ENCODE measurements at regions not wholly inside any gene's neighbourhood (a gene's known extent, or its start where the extent isn't known, plus 50 kb on each side); places are given as distances from the start of the nearest gene placed in this dataset.

GRCh38 chr4:125421547-125421946 lies 106.8 kb downstream of the FAT4 start:
- H3K27me3 ChIP-seq (replicated peaks in 1 of 4; ENCODE audit: control extremely low read depth in 1 of 4, control insufficient read depth in 3 of 4, insufficient read depth in 4 of 4, low read length in 3 of 4), result no peaks in the 10 kb centered on the region
- no peak overlapping the region for H3K27ac ChIP-seq (ENCODE audit: low read length in 2 of 2)
- ATAC-seq (ENCODE audit: low read depth), result no peak
- H3K4me1 ChIP-seq (ENCODE audit: control insufficient read depth in 2 of 2, insufficient read depth in 2 of 2, low read length in 2 of 2), result no peaks in the 10 kb centered on the region
- WGBS (ENCODE audit: insufficient coverage), result no CpG with 5 or more reads among the region's 1 CpG
- no peaks in the 10 kb centered on the region for H3K4me1 Mint-ChIP-seq
- DNase-seq, result no peak
- H3K9ac ChIP-seq (ENCODE audit: low read length), result no peak overlapping the region
- H3K4me2 ChIP-seq (replicated peaks; ENCODE audit: low read depth, low read length, poor library complexity, severe bottlenecking), result no peak overlapping the region
- H3K9me3 ChIP-seq (ENCODE audit: control extremely low read depth in 1 of 3, control insufficient read depth in 2 of 3, insufficient read depth in 1 of 3, low read length in 2 of 3), result peaks cover 0 to 6% (median 1%) of the 10 kb centered on the region in 3 donors
- H3K27me3 Mint-ChIP-seq, result no peaks in the 10 kb centered on the region
- POLR2A ChIA-PET, result no interaction called here
- H4K20me1 ChIP-seq (ENCODE audit: control insufficient read depth, insufficient read depth, low read length, poor library complexity, severe bottlenecking), result no peaks in the 10 kb centered on the region
- CTCF ChIA-PET, result no interaction called here
- H3K4me3 Mint-ChIP-seq, result no peak overlapping the region
- no peak overlapping the region for H3K27ac Mint-ChIP-seq
- no peak overlapping the region for H3K4me3 ChIP-seq (ENCODE audit: control extremely low read depth in 1 of 5, extremely low read depth in 1 of 5, insufficient read depth in 1 of 5, low read depth in 2 of 5, low read length in 4 of 5)
- TF ChIP-seq EZH2 (IDR thresholded peaks at IDR 0.05; ENCODE audit: borderline replicate concordance, insufficient read depth, low read depth, low read length, poor library complexity, severe bottlenecking), result no peak
- TF ChIP-seq, protein P1, sequence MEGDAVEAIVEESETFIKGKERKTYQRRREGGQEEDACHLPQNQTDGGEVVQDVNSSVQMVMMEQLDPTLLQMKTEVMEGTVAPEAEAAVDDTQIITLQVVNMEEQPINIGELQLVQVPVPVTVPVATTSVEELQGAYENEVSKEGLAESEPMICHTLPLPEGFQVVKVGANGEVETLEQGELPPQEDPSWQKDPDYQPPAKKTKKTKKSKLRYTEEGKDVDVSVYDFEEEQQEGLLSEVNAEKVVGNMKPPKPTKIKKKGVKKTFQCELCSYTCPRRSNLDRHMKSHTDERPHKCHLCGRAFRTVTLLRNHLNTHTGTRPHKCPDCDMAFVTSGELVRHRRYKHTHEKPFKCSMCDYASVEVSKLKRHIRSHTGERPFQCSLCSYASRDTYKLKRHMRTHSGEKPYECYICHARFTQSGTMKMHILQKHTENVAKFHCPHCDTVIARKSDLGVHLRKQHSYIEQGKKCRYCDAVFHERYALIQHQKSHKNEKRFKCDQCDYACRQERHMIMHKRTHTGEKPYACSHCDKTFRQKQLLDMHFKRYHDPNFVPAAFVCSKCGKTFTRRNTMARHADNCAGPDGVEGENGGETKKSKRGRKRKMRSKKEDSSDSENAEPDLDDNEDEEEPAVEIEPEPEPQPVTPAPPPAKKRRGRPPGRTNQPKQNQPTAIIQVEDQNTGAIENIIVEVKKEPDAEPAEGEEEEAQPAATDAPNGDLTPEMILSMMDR (IDR thresholded peaks at IDR 0.05), result no peak
- intact Hi-C loops (cut with micrococcal nuclease), result no loop called here
- no peak overlapping the region for H2AFZ ChIP-seq (ENCODE audit: insufficient read depth, low read depth, low read length, poor library complexity, severe bottlenecking)
- H3K36me3 ChIP-seq (replicated peaks in 1 of 2; ENCODE audit: control extremely low read depth in 1 of 2, control insufficient read depth in 1 of 2, extremely low read depth in 1 of 2, insufficient read depth in 2 of 2, low read length in 1 of 2), result no peaks in the 10 kb centered on the region
- peaks cover 5% of the 10 kb centered on the region for H3K9me3 Mint-ChIP-seq (ENCODE audit: insufficient read depth)
- H3K79me2 ChIP-seq (ENCODE audit: control insufficient read depth, insufficient read depth, low read length), result no peaks in the 10 kb centered on the region

- no peaks in the 10 kb centered on the region for H3K79me2 ChIP-seq (ENCODE audit: control insufficient read depth, insufficient read depth, low read length)
- no peak overlapping the region for H3K27ac ChIP-seq (ENCODE audit: low read length in 2 of 2)
- Mint-ChIP-seq H3K4me3 (no peak overlapping the region), H3K27ac (no peak overlapping the region), H3K4me1 (no peaks in the 10 kb centered on the region), H3K27me3 (no peaks in the 10 kb centered on the region), H3K9me3 (ENCODE audit: insufficient read depth) (peaks cover 5% of the 10 kb centered on the region)
- 89% methylated on average over 1 of the region's 2 CpGs for WGBS (ENCODE audit: insufficient coverage)
- ATAC-seq (ENCODE audit: low read depth) (no peak), DNase-seq (no peak)
- no peak for TF ChIP-seq EZH2 (IDR thresholded peaks at IDR 0.05; ENCODE audit: borderline replicate concordance, insufficient read depth, low read depth, low read length, poor library complexity, severe bottlenecking)
- TF ChIP-seq, protein P1 (IDR thresholded peaks at IDR 0.05), result no peak
- no peak overlapping the region for H2AFZ ChIP-seq (ENCODE audit: insufficient read depth, low read depth, low read length, poor library complexity, severe bottlenecking)
- peaks cover 0 to 6% (median 1%) of the 10 kb centered on the region in 3 donors for H3K9me3 ChIP-seq (ENCODE audit: control extremely low read depth in 1 of 3, control insufficient read depth in 2 of 3, insufficient read depth in 1 of 3, low read length in 2 of 3)
- no peaks in the 10 kb centered on the region for H3K27me3 ChIP-seq (replicated peaks in 1 of 4; ENCODE audit: control extremely low read depth in 1 of 4, control insufficient read depth in 3 of 4, insufficient read depth in 4 of 4, low read length in 3 of 4)
- H3K4me3 ChIP-seq (ENCODE audit: control extremely low read depth in 1 of 5, extremely low read depth in 1 of 5, insufficient read depth in 1 of 5, low read depth in 2 of 5, low read length in 4 of 5), result no peak overlapping the region
- ChIA-PET CTCF (no interaction called here), POLR2A (no interaction called here)
- H3K9ac ChIP-seq (ENCODE audit: low read length), result no peak overlapping the region
- H3K4me2 ChIP-seq (replicated peaks; ENCODE audit: low read depth, low read length, poor library complexity, severe bottlenecking), result no peak overlapping the region
- H3K4me1 ChIP-seq (ENCODE audit: control insufficient read depth in 2 of 2, insufficient read depth in 2 of 2, low read length in 2 of 2), result no peaks in the 10 kb centered on the region
- intact Hi-C loops (cut with micrococcal nuclease), result no loop called here
- no peaks in the 10 kb centered on the region for H3K36me3 ChIP-seq (replicated peaks in 1 of 2; ENCODE audit: control extremely low read depth in 1 of 2, control insufficient read depth in 1 of 2, extremely low read depth in 1 of 2, insufficient read depth in 2 of 2, low read length in 1 of 2)
- no peaks in the 10 kb centered on the region for H4K20me1 ChIP-seq (ENCODE audit: control insufficient read depth, insufficient read depth, low read length, poor library complexity, severe bottlenecking)
Measured at GRCh38 chr4:125423124-125423523, 108.4 kb downstream of the FAT4 start.

All from B cell (primary cell).